ENCODE measurements at regions not wholly inside any gene's neighbourhood (a gene's known extent, or its start where the extent isn't known, plus 50 kb on each side); places are given as distances from the start of the nearest gene placed in this dataset.

DNA sequence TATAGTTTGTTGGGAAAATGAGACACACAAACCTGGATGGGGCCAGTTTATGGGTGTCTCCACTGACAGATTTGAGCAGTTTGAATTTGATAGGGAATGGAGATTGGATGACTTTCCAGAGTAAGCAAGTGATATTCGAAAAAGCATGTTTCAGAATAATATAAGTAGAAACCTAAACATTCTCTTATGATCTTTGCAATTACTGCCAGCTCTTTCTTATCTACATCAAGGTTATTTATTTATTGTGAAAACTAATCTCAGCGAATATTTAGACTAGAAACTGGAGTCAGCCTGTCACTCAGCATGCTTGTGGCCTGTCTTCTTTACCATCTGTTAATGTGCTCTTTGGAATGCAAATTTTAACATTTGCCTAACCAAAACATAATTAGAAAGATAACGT is 57.8 kb upstream of the SPPL2A start:
- Histone ChIP-seq H3K36me3 (ENCODE audit: control insufficient read depth in 2 of 2, insufficient read depth in 1 of 2, low read length in 2 of 2) (no peaks in the 10 kb centered on the region), H3K4me1 (ENCODE audit: control insufficient read depth, insufficient read depth, low read length) (peaks cover 10% of the 10 kb centered on the region), H3K9me3 (ENCODE audit: control insufficient read depth, insufficient read depth, low read depth, low read length) (no peaks in the 10 kb centered on the region), H3K4me3 (ENCODE audit: low read depth, low read length) (no peak overlapping the region), H3K27ac (ENCODE audit: extremely low read depth, low read depth, low read length) (no peak overlapping the region)
- ChIA-PET POLR2A (no interaction called here), CTCF (no interaction called here)
- TF ChIP-seq ZNF335 (tag by site-specific recombination; conservative IDR thresholded peaks at IDR 0.05), result 0 out of 2 replicates have a peak, but pooled peaks have one; percentile 14
- TF ChIP-seq ZNF707 (tag by site-specific recombination; IDR thresholded peaks at IDR 0.05), result no peak

DNA sequence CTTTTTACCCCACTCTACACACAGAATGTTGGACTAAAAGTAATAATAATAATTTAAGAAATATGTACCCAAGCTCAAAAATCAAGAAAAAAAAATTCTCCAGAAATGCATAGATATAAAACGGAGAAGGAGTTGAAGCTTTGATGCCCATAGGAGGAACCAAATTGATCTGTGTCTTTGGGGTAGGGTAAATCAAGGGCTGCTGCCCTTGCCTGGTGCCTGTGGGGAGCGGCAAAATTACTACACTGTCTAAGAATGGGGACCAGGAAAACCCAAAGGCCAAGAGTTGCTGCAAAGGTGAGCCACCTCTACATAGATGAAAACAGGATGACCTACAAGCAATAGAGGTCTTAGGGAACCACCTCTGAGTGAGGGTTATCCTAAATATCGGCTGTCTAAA is 56.0 kb upstream of the SPPL2A start:
- Histone ChIP-seq H3K4me3 (ENCODE audit: low read depth, low read length) (no peak overlapping the region), H3K9me3 (ENCODE audit: control insufficient read depth, insufficient read depth, low read depth, low read length) (no peaks in the 10 kb centered on the region), H3K36me3 (ENCODE audit: control insufficient read depth in 2 of 2, insufficient read depth in 1 of 2, low read length in 2 of 2) (no peaks in the 10 kb centered on the region), H3K27ac (ENCODE audit: extremely low read depth, low read depth, low read length) (no peak overlapping the region), H3K4me1 (ENCODE audit: control insufficient read depth, insufficient read depth, low read length) (peaks cover 14% of the 10 kb centered on the region)
- CTCF ChIA-PET, result interaction anchor here (0.6 kb wide), 1 partner anchor 40 kb away, joined by 3 read pairs; no protein-coding TSS in a partner anchor
- POLR2A ChIA-PET, result no interaction called here
- TF ChIP-seq ZNF623 (tag by site-specific recombination; IDR thresholded peaks at IDR 0.05) (no peak), ZNF776 (tag by site-specific recombination; IDR thresholded peaks at IDR 0.05; ENCODE audit: borderline replicate concordance) (no peak), ZNF302 (tag by site-specific recombination; IDR thresholded peaks at IDR 0.05; ENCODE audit: low read depth) (no peak), ZNF561 (tag by site-specific recombination; IDR thresholded peaks at IDR 0.05; ENCODE audit: borderline replicate concordance) (no peak), ZFP69B (tag by site-specific recombination; IDR thresholded peaks at IDR 0.05) (no peak), ZSCAN30 (tag by site-specific recombination; IDR thresholded peaks at IDR 0.05) (no peak), ZNF48 (tag by site-specific recombination; IDR thresholded peaks at IDR 0.05) (no peak), SP7 (tag by site-specific recombination; IDR thresholded peaks at IDR 0.05) (no peak), ZNF266 (tag by site-specific recombination; IDR thresholded peaks at IDR 0.05; ENCODE audit: low read depth) (no peak), ZNF404 (tag by site-specific recombination; IDR thresholded peaks at IDR 0.05) (no peak), SP3 (tag by site-specific recombination; IDR thresholded peaks at IDR 0.05) (no peak), SETDB1 (IDR thresholded peaks at IDR 0.05; ENCODE audit: insufficient read length, low read length) (no peak)
- TF ChIP-seq, protein P1, sequence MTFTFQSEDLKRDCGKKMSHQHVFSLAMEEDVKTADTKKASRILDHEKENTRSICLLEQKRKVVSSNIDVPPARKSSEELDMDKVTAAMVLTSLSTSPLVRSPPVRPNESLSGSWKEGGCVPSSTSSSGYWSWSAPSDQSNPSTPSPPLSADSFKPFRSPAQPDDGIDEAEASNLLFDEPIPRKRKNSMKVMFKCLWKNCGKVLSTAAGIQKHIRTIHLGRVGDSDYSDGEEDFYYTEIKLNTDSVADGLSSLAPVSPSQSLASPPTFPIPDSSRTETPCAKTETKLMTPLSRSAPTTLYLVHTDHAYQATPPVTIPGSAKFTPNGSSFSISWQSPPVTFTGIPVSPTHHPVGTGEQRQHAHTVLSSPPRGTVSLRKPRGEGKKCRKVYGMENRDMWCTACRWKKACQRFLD (tag by site-specific recombination; IDR thresholded peaks at IDR 0.05), result no peak
- TF ChIP-seq, protein P2, sequence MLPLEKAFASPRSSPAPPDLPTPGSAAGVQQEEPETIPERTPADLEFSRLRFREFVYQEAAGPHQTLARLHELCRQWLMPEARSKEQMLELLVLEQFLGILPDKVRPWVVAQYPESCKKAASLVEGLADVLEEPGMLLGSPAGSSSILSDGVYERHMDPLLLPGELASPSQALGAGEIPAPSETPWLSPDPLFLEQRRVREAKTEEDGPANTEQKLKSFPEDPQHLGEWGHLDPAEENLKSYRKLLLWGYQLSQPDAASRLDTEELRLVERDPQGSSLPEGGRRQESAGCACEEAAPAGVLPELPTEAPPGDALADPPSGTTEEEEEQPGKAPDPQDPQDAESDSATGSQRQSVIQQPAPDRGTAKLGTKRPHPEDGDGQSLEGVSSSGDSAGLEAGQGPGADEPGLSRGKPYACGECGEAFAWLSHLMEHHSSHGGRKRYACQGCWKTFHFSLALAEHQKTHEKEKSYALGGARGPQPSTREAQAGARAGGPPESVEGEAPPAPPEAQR (tag by site-specific recombination; IDR thresholded peaks at IDR 0.05), result no peak
- TF ChIP-seq, protein P3, sequence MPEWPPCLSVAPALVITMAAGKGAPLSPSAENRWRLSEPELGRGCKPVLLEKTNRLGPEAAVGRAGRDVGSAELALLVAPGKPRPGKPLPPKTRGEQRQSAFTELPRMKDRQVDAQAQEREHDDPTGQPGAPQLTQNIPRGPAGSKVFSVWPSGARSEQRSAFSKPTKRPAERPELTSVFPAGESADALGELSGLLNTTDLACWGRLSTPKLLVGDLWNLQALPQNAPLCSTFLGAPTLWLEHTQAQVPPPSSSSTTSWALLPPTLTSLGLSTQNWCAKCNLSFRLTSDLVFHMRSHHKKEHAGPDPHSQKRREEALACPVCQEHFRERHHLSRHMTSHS (tag by site-specific recombination; IDR thresholded peaks at IDR 0.05), result no peak
- TF ChIP-seq, protein P4, sequence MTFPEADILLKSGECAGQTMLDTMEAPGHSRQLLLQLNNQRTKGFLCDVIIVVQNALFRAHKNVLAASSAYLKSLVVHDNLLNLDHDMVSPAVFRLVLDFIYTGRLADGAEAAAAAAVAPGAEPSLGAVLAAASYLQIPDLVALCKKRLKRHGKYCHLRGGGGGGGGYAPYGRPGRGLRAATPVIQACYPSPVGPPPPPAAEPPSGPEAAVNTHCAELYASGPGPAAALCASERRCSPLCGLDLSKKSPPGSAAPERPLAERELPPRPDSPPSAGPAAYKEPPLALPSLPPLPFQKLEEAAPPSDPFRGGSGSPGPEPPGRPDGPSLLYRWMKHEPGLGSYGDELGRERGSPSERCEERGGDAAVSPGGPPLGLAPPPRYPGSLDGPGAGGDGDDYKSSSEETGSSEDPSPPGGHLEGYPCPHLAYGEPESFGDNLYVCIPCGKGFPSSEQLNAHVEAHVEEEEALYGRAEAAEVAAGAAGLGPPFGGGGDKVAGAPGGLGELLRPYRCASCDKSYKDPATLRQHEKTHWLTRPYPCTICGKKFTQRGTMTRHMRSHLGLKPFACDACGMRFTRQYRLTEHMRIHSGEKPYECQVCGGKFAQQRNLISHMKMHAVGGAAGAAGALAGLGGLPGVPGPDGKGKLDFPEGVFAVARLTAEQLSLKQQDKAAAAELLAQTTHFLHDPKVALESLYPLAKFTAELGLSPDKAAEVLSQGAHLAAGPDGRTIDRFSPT (tag by site-specific recombination; IDR thresholded peaks at IDR 0.05), result no peak

Measured in HEK293 (cell line).